ENCODE measurements at regions not wholly inside any gene's neighbourhood (a gene's known extent, or its start where the extent isn't known, plus 50 kb on each side); places are given as distances from the start of the nearest gene placed in this dataset.
"Not testable (repeated sequence)": the region's sequence is repeated elsewhere in the genome, so short reads cannot be mapped to it uniquely, and the experiment has no call there.

DNA sequence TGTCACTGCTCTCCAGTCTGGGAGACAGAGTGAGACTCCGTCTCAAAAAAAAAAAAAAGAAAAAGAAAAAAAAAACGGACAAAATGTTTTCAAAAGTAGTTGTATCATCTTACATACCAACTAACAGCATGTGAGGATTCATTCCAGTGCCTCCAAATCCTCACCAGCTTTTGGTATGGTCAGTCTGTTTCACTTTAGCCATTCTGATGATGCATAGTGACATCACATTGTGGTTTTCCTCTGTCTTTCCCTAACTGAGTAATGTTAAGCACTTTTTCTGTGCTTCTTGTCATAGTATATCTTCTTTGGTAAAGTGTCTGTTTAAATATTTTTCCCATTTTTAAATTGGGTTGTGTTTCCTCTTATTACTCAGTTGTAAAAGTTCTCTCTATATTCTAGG lies 251.4 kb upstream of the CTBP2 start:
- Histone ChIP-seq H3K27me3 (no peaks in the 10 kb centered on the region), H3K36me3 (no peaks in the 10 kb centered on the region)

DNA sequence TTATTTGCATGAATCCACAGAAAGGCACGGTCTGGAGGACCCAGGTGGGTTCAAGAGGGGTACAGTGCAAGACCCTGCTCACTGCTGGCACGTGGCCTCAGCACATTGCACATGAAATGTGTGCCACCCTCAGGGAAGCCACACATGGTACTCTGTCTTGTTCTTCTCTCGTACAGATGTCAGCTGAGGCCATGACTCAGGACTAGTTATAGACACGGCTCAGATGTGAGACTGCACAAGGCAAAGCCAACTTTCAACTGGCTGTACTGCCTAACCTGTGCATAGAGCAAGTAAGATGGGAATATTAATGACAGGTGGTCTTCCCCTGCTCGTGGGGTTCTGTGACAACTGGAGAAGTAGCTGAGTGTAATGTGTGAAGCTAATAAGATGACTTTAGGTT lies 249.4 kb upstream of the CTBP2 start:
- intact Hi-C loops (cut with DNase I) = no loop called here
- Histone ChIP-seq H3K4me1 (ENCODE audit: insufficient read depth) (peaks cover 3% of the 10 kb centered on the region), H3K36me3 (no peaks in the 10 kb centered on the region), H3K9me3 (no peaks in the 10 kb centered on the region), H3K27me3 (no peaks in the 10 kb centered on the region), H3K4me3 (no peak overlapping the region), H3K27ac (no peak overlapping the region)
- WGBS, 3 donors = 75 to 87% (median 77%) methylated on average over 5 of the region's 5 CpGs
- no peak for DNase-seq
- TF ChIP-seq POLR2A (IDR thresholded peaks at IDR 0.05) = no peak
- TF ChIP-seq, protein P1, sequence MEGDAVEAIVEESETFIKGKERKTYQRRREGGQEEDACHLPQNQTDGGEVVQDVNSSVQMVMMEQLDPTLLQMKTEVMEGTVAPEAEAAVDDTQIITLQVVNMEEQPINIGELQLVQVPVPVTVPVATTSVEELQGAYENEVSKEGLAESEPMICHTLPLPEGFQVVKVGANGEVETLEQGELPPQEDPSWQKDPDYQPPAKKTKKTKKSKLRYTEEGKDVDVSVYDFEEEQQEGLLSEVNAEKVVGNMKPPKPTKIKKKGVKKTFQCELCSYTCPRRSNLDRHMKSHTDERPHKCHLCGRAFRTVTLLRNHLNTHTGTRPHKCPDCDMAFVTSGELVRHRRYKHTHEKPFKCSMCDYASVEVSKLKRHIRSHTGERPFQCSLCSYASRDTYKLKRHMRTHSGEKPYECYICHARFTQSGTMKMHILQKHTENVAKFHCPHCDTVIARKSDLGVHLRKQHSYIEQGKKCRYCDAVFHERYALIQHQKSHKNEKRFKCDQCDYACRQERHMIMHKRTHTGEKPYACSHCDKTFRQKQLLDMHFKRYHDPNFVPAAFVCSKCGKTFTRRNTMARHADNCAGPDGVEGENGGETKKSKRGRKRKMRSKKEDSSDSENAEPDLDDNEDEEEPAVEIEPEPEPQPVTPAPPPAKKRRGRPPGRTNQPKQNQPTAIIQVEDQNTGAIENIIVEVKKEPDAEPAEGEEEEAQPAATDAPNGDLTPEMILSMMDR (IDR thresholded peaks at IDR 0.05) = no peak
- TF ChIP-seq EP300 (IDR thresholded peaks at IDR 0.05) = no peak

More for the DNA sequence above, 251.4 kb upstream of the CTBP2 start:
- peaks cover 6% of the 10 kb centered on the region for H3K4me1 ChIP-seq (ENCODE audit: insufficient read depth)
- DNase-seq = no peak
- TF ChIP-seq, protein P1 (IDR thresholded peaks at IDR 0.05) = no peak
- no peak for TF ChIP-seq EP300 (IDR thresholded peaks at IDR 0.05)
- TF ChIP-seq POLR2A (IDR thresholded peaks at IDR 0.05) = no peak
- no peak overlapping the region for H3K4me3 ChIP-seq
- intact Hi-C loops (cut with DNase I) = no loop called here
- H3K9me3 ChIP-seq = no peaks in the 10 kb centered on the region
- H3K27ac ChIP-seq = no peak overlapping the region
- 59 to 75% (median 65%) methylated on average over 2 of the region's 2 CpGs for WGBS, 3 donors

DNA sequence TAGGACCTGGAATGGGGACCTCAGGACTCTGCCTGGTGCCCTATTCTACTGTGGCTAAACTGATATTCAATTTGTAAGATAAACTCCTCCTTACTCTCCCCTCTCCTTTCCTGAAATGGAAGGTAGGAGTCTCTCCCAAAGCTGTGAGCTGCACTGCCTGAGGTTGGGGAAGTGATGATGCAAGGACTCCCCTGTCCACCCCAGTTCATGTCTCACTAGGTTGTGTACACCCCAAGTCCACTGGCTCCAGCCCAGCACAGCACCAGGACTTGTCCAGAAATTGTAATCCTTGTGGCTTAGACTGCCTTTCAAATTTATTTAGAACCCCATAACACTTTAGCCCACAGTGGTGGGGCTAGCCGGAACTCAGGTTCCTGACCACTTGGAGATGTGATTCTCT lies 247.2 kb upstream of the CTBP2 start:
- WGBS, 3 donors = 94 to 96% (median 95%) methylated on average over 1 of the region's 1 CpG
- TF ChIP-seq, protein P1 (IDR thresholded peaks at IDR 0.05) = no peak
- TF ChIP-seq EP300 (IDR thresholded peaks at IDR 0.05) (no peak), POLR2A (IDR thresholded peaks at IDR 0.05) (no peak)

DNA sequence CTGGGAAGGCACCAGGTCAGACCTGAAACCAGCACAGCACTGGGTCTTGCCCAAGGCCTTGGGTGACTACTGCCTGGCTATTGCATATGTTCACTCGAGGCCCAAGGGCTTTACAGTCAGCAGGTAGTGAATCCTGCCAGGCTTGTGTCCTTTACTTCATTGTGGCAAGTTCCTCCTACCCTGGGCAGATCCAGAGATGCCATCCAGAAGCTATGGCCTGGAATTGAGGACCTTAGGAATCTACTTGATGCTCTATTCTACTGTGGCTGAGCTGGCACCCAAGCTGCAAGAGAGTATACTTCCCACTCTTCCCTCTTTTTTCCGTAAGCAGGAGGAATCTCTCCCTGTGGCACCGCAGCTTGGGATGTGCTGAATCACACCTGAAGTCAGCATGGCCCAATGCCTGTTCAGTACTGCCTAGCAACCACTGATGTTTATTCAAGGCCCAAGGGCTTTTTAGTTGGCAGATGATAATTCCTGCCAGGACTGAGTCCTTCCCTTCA lies 246.7 kb upstream of the CTBP2 start:
- no peak for DNase-seq
- H3K27me3 ChIP-seq = no peaks in the 10 kb centered on the region
- H3K4me3 ChIP-seq = no peak overlapping the region
- H3K27ac ChIP-seq = no peak overlapping the region
- H3K4me1 ChIP-seq (ENCODE audit: insufficient read depth) = no peaks in the 10 kb centered on the region
- intact Hi-C loops (cut with DNase I) = no loop called here
- H3K9me3 ChIP-seq = no peaks in the 10 kb centered on the region
- 75 to 77% (median 75%) methylated on average over 3 of the region's 3 CpGs for WGBS, 3 donors
- H3K36me3 ChIP-seq = no peaks in the 10 kb centered on the region
- TF ChIP-seq EP300 (IDR thresholded peaks at IDR 0.05) (no peak), POLR2A (IDR thresholded peaks at IDR 0.05) (no peak)
- TF ChIP-seq, protein P1 (IDR thresholded peaks at IDR 0.05) = no peak

More for the DNA sequence above, 247.2 kb upstream of the CTBP2 start:
- H3K27me3 ChIP-seq = no peaks in the 10 kb centered on the region
- H3K9me3 ChIP-seq = no peaks in the 10 kb centered on the region
- intact Hi-C loops (cut with DNase I) = no loop called here
- no peak for DNase-seq
- no peaks in the 10 kb centered on the region for H3K36me3 ChIP-seq
- no peak overlapping the region for H3K4me3 ChIP-seq
- H3K4me1 ChIP-seq (ENCODE audit: insufficient read depth) = no peaks in the 10 kb centered on the region
- H3K27ac ChIP-seq = no peak overlapping the region

DNA sequence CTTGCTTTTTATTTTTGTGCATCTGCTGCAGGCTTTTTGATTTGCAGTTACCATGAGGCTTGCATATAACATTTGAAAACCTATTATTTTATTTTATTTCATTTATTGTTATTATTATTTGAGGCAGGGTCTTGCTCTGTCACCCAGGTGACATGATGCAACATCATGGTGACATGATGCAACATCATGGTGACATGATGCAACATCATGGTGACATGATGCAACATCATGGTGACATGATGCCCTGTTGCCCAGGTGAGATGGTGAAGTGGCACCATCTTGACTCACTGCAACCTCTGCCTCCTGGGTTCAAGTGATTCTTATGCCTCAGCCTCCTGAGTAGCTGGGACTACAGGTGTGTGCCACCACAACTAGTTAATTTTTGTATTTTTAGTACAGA lies 244.5 kb upstream of the CTBP2 start:
- H3K27me3 ChIP-seq; H3K4me3 ChIP-seq; H3K9me3 ChIP-seq; H3K27ac ChIP-seq; intact Hi-C loops (cut with DNase I); H3K4me1 ChIP-seq (ENCODE audit: insufficient read depth); H3K36me3 ChIP-seq; DNase-seq: not testable (repeated sequence)

Data from ovary (tissue), 7 donors.